B cell (primary cell): ENCODE measurements at regions not wholly inside any gene's neighbourhood (a gene's known extent, or its start where the extent isn't known, plus 50 kb on each side); places are given as distances from the start of the nearest gene placed in this dataset.
"Not testable (repeated sequence)": the region's sequence is repeated elsewhere in the genome, so short reads cannot be mapped to it uniquely, and the experiment has no call there.

ENCODE experiments used
- ATAC-seq: fragments of 200-7000 bp; cut with Tn5 transposase; one replicate; pipeline ENCODE4 v1.10.0; 2021; ENCODE audit warnings: low read depth, mild to moderate bottlenecking, moderate number of reproducible peaks, moderate library complexity
- CTCF ChIA-PET: fragments of 350-600 bp; sonication (Branson Sonifier 250); formaldehyde crosslinking; loops from one replicate; lab custom pipeline; 2021; ENCODE audit warnings: antibody characterized with exemption, inconsistent platforms; lab: Charles Lee
- POLR2A ChIA-PET: fragments of 350-600 bp; sonication (Branson Sonifier 250); formaldehyde crosslinking; loops from one replicate; lab custom pipeline; 2021; ENCODE audit warnings: antibody characterized with exemption; lab: Charles Lee
- DNase-seq: peaks from one replicate; pipeline ENCODE4 v3.0.0; 2013
- H2AFZ ChIP-seq: 2 replicates; pipeline ENCODE4 v1.6.1; 2012; ENCODE audit warnings: mild to moderate bottlenecking, low read depth, low read length; ENCODE audit not compliant: insufficient read depth, poor library complexity, severe bottlenecking
- H3K27ac ChIP-seq, 2 donors: 1 replicate in 1 of 2; 2 replicates in 1 of 2; pipeline ENCODE4 v1.5.1; 2012 to 2013; ENCODE audit warnings: low read length in 2 of 2, mild to moderate bottlenecking in 2 of 2, moderate library complexity in 1 of 2
- H3K27me3 ChIP-seq, 4 experiments: fragments of 200-600 bp in 1 of 4; sonication (generic) in 1 of 4; replicated peaks in 1 of 4; 1 replicate in 2 of 4; 2 replicates in 2 of 4; pipeline versions ENCODE4 v1.6.1 to v1.7.0; 2013 to 2016; ENCODE audit warnings: low read length in 3 of 4, mild to moderate bottlenecking in 2 of 4, mixed read lengths in 1 of 4, moderate library complexity in 1 of 4; ENCODE audit not compliant: insufficient read depth in 4 of 4, control insufficient read depth in 3 of 4; ENCODE audit errors: control extremely low read depth in 1 of 4
- H3K36me3 ChIP-seq, 2 experiments: replicated peaks in 1 of 2; 1 replicate in 1 of 2; 2 replicates in 1 of 2; pipeline versions ENCODE4 v1.6.1 to v1.7.1; 2013; ENCODE audit warnings: low read length in 1 of 2; ENCODE audit not compliant: insufficient read depth in 2 of 2, control insufficient read depth in 1 of 2; ENCODE audit errors: control extremely low read depth in 1 of 2, extremely low read depth in 1 of 2
- H3K4me1 ChIP-seq, 2 donors: fragments of 200-600 bp in 1 of 2; sonication (generic) in 1 of 2; 1 replicate in 1 of 2; 2 replicates in 1 of 2; pipeline versions ENCODE4 v1.5.1 to v1.6.1; 2013 to 2017; ENCODE audit warnings: low read length in 2 of 2; ENCODE audit not compliant: control insufficient read depth in 2 of 2, insufficient read depth in 2 of 2
- H3K4me2 ChIP-seq: replicated peaks from 2 replicates; pipeline ENCODE3; 2012; ENCODE audit warnings: mild to moderate bottlenecking, low read depth, low read length; ENCODE audit not compliant: poor library complexity, severe bottlenecking
- H3K4me3 ChIP-seq, 5 experiments: fragments of 200-600 bp in 1 of 5; sonication (generic) in 1 of 5; 1 replicate in 3 of 5; 2 replicates in 2 of 5; pipeline versions ENCODE4 v1.5.1 to v1.7.0; 2011 to 2016; ENCODE audit warnings: low read length in 4 of 5, mild to moderate bottlenecking in 4 of 5, low read depth in 2 of 5, control low read depth in 1 of 5, moderate library complexity in 1 of 5; ENCODE audit not compliant: insufficient read depth in 1 of 5; ENCODE audit errors: control extremely low read depth in 1 of 5, extremely low read depth in 1 of 5
- H3K79me2 ChIP-seq: fragments of 200-600 bp; sonication (generic); one replicate; pipeline ENCODE4 v1.6.0; 2016; ENCODE audit warnings: low read length; ENCODE audit not compliant: control insufficient read depth, insufficient read depth
- H3K9ac ChIP-seq: fragments of 200-600 bp; sonication (generic); 2 replicates; pipeline ENCODE4 v1.6.1; 2017; ENCODE audit warnings: mild to moderate bottlenecking, low read length, moderate library complexity
- H3K9me3 ChIP-seq, 3 donors: one replicate each; pipeline versions ENCODE4 v1.6.1 to v1.7.1; 2013; ENCODE audit warnings: low read length in 2 of 3; ENCODE audit not compliant: control insufficient read depth in 2 of 3, insufficient read depth in 1 of 3; ENCODE audit errors: control extremely low read depth in 1 of 3
- H4K20me1 ChIP-seq: 2 replicates; pipeline ENCODE4 v1.6.0; 2012; ENCODE audit warnings: mild to moderate bottlenecking, low read length; ENCODE audit not compliant: insufficient read depth, control insufficient read depth, poor library complexity, severe bottlenecking
- H3K27ac Mint-ChIP-seq: one replicate; pipeline ENCODE4 v1.8.0; 2021; ENCODE audit warnings: mixed read lengths
- H3K27me3 Mint-ChIP-seq: one replicate; pipeline ENCODE4 v1.8.0; 2021; ENCODE audit warnings: mixed read lengths
- H3K4me1 Mint-ChIP-seq: one replicate; pipeline ENCODE4 v1.8.0; 2021; ENCODE audit warnings: mixed read lengths
- H3K4me3 Mint-ChIP-seq: one replicate; pipeline ENCODE4 v1.8.0; 2021; ENCODE audit warnings: mixed read lengths
- H3K9me3 Mint-ChIP-seq: one replicate; pipeline ENCODE4 v1.8.0; 2022; ENCODE audit warnings: mixed read lengths; ENCODE audit not compliant: insufficient read depth
- WGBS: methylation state at CpG from one replicate; pipeline ENCODE4 v1.1.5; 2013; ENCODE audit warnings: missing lambda C conversion rate; ENCODE audit not compliant: insufficient coverage; 5-methylcytosine and 5-hydroxymethylcytosine counted together
- intact Hi-C: fragments of 100-400 bp; cut with micrococcal nuclease; formaldehyde crosslinking; loops from one replicate; pipeline ENCODE4 v1.10.0; 2022

GRCh38 chr15:24260854-24261253 is 414.7 kb upstream of the NPAP1 start:
- CTCF ChIA-PET, intact Hi-C loops, H3K79me2 ChIP-seq, H3K27ac ChIP-seq, H3K9me3 Mint-ChIP-seq, ATAC-seq, H2AFZ ChIP-seq, H3K27me3 Mint-ChIP-seq, H3K4me3 Mint-ChIP-seq, H3K4me3 ChIP-seq, H3K27ac Mint-ChIP-seq, H3K4me1 ChIP-seq, H3K9me3 ChIP-seq, H3K9ac ChIP-seq, H3K27me3 ChIP-seq, H3K4me2 ChIP-seq, H3K4me1 Mint-ChIP-seq, H3K36me3 ChIP-seq, POLR2A ChIA-PET, DNase-seq, H4K20me1 ChIP-seq: not testable (repeated sequence)
- 49% methylated on average over 10 of the region's 25 CpGs for WGBS

- H3K4me3 ChIP-seq, H3K27ac Mint-ChIP-seq, POLR2A ChIA-PET, H3K36me3 ChIP-seq, CTCF ChIA-PET, H3K9me3 Mint-ChIP-seq, H3K4me3 Mint-ChIP-seq, H3K4me2 ChIP-seq, H3K4me1 ChIP-seq, H3K79me2 ChIP-seq, H3K27me3 Mint-ChIP-seq, H3K27me3 ChIP-seq, ATAC-seq, H2AFZ ChIP-seq, H3K27ac ChIP-seq, DNase-seq, H3K9ac ChIP-seq, H3K4me1 Mint-ChIP-seq, intact Hi-C loops, H4K20me1 ChIP-seq: not testable (repeated sequence)
- peaks cover 0 to 10% (median 0%) of the 10 kb centered on the region in 3 donors for H3K9me3 ChIP-seq
- WGBS: 81% methylated on average over 5 of the region's 7 CpGs
These were observed 406.9 kb upstream of the NPAP1 start for GRCh38 chr15:24268536-24269165.
